IMR-90 (cell line): ENCODE measurements at regions not wholly inside any gene's neighbourhood (a gene's known extent, or its start where the extent isn't known, plus 50 kb on each side); places are given as distances from the start of the nearest gene placed in this dataset.

Experiments
- ATAC-seq: fragments of 200-7000 bp; cut with Tn5 transposase; 2 replicates; pipeline ENCODE4 v1.9.1; 2020; ENCODE audit warnings: low read depth, mild to moderate bottlenecking, moderate library complexity
- BruUV-seq: library from RNA; stranded (reverse); fragments of 400-500 nt; replicated peaks from 2 replicates; lab custom pipeline; 2021; lab: Mats Ljungman, UMichigan
- CTCF ChIA-PET: fragments of 300-600 bp; formaldehyde crosslinking; extraction: SDS; loops from one replicate; lab custom pipeline; 2021; ENCODE audit warnings: antibody characterized with exemption; lab: Yijun Ruan, JAX
- POLR2A ChIA-PET: fragments of 300-600 bp; sonication (Branson Sonifier 250); formaldehyde crosslinking; loops from one replicate; lab custom pipeline; 2022; ENCODE audit warnings: antibody characterized with exemption; ENCODE audit not compliant: unreplicated experiment; lab: Charles Lee
- DNase-seq: peaks from one replicate; pipeline ENCODE4 v3.0.0; 2013
- H2AFZ ChIP-seq: replicated peaks from 2 replicates; pipeline ENCODE3; 2013; ENCODE audit warnings: low read length, mild to moderate bottlenecking; ENCODE audit not compliant: poor library complexity
- H2AK5ac ChIP-seq: 2 replicates; pipeline ENCODE4 v1.6.1; 2013; ENCODE audit warnings: low read depth, low read length, inconsistent platforms
- H2AK9ac ChIP-seq: replicated peaks from 2 replicates; pipeline ENCODE3; 2013; ENCODE audit warnings: mild to moderate bottlenecking, low read depth, low read length, moderate library complexity; ENCODE audit not compliant: poor library complexity
- H2BK120ac ChIP-seq: 2 replicates; pipeline ENCODE4 v1.6.1; 2013; ENCODE audit warnings: low read depth, low read length, inconsistent platforms
- H2BK15ac ChIP-seq: 3 replicates; pipeline ENCODE4 v1.6.1; 2013; ENCODE audit warnings: low read depth, low read length, inconsistent platforms
- H2BK20ac ChIP-seq: 2 replicates; pipeline ENCODE4 v1.6.1; 2013; ENCODE audit warnings: low read depth, mild to moderate bottlenecking, inconsistent platforms, low read length, moderate library complexity
- H2BK5ac ChIP-seq: 2 replicates; pipeline ENCODE4 v1.6.1; 2013; ENCODE audit warnings: mild to moderate bottlenecking, low read depth, low read length, inconsistent platforms; ENCODE audit not compliant: poor library complexity, severe bottlenecking
- H3K14ac ChIP-seq: replicated peaks from 2 replicates; pipeline ENCODE4 v1.6.1; 2013; ENCODE audit warnings: low read depth, low read length, inconsistent platforms
- H3K18ac ChIP-seq: 2 replicates; pipeline ENCODE4 v1.6.1; 2013; ENCODE audit warnings: low read depth, low read length, control low read depth
- H3K23ac ChIP-seq: 2 replicates; pipeline ENCODE4 v1.6.1; 2013; ENCODE audit warnings: low read depth, low read length, inconsistent platforms
- H3K27ac ChIP-seq: 2 replicates; pipeline ENCODE4 v1.5.1; 2013; ENCODE audit warnings: mild to moderate bottlenecking, control low read depth, low read length; ENCODE audit not compliant: insufficient read depth
- H3K27me3 ChIP-seq: 2 replicates; pipeline ENCODE4 v1.6.1; 2013; ENCODE audit warnings: low read length; ENCODE audit not compliant: control insufficient read depth, insufficient read depth
- H3K36me3 ChIP-seq: 2 replicates; pipeline ENCODE4 v1.6.1; 2013; ENCODE audit warnings: low read length, mixed read lengths; ENCODE audit not compliant: control insufficient read depth, insufficient read depth
- H3K4ac ChIP-seq: 2 replicates; pipeline ENCODE4 v1.6.1; 2013; ENCODE audit warnings: low read depth, low read length, inconsistent platforms
- H3K4me1 ChIP-seq: 2 replicates; pipeline ENCODE4 v1.6.1; 2013; ENCODE audit warnings: low read length, mixed read lengths; ENCODE audit not compliant: control insufficient read depth, insufficient read depth
- H3K4me2 ChIP-seq: 2 replicates; pipeline ENCODE4 v1.6.1; 2013; ENCODE audit warnings: low read depth, mild to moderate bottlenecking, control low read depth, low read length, moderate library complexity
- H3K4me3 ChIP-seq: 2 replicates; pipeline ENCODE4 v1.5.1; 2013; ENCODE audit warnings: low read depth, mild to moderate bottlenecking, control low read depth, low read length, moderate library complexity; ENCODE audit not compliant: insufficient read depth
- H3K56ac ChIP-seq: 2 replicates; pipeline ENCODE4 v1.6.1; 2013; ENCODE audit warnings: low read length, inconsistent platforms; ENCODE audit not compliant: insufficient read depth; ENCODE audit errors: extremely low read depth
- H3K79me1 ChIP-seq, 2 experiments: 2 replicates each; pipeline ENCODE4 v1.6.1; 2013; ENCODE audit warnings: low read length in 2 of 2, inconsistent platforms in 1 of 2, low read depth in 1 of 2
- H3K9ac ChIP-seq: 2 replicates; pipeline ENCODE4 v1.6.1; 2013; ENCODE audit warnings: low read depth, low read length, control low read depth
- H3K9me1 ChIP-seq: 2 replicates; pipeline ENCODE4 v1.6.1; 2013; ENCODE audit warnings: low read length, inconsistent platforms; ENCODE audit not compliant: insufficient read depth
- H3K9me3 ChIP-seq: 2 replicates; pipeline ENCODE4 v1.6.1; 2013; ENCODE audit warnings: low read length; ENCODE audit not compliant: control insufficient read depth, insufficient read depth
- H4K20me1 ChIP-seq: 2 replicates; pipeline ENCODE4 v1.6.1; 2013; ENCODE audit warnings: low read length, inconsistent platforms; ENCODE audit not compliant: insufficient read depth
- H4K5ac ChIP-seq: 2 replicates; pipeline ENCODE4 v1.6.1; 2013; ENCODE audit warnings: mild to moderate bottlenecking, low read depth, low read length, control low read depth
- H4K8ac ChIP-seq, 2 experiments: 2 replicates each; pipeline ENCODE4 v1.6.1; 2013; ENCODE audit warnings: low read depth in 2 of 2, low read length in 2 of 2, control low read depth in 1 of 2, inconsistent platforms in 1 of 2
- H4K91ac ChIP-seq: 2 replicates; pipeline ENCODE4 v1.6.1; 2013; ENCODE audit warnings: low read depth, low read length, inconsistent platforms; ENCODE audit not compliant: insufficient read depth
- CEBPB ChIP-seq: IDR thresholded peaks from 2 replicates; pipeline ENCODE4 v1.6.1; 2012; ENCODE audit warnings: low read depth, low read length, improper control_type of control experiment
- CTCF ChIP-seq: conservative IDR thresholded peaks from 2 replicates; pipeline ENCODE4 v1.5.1; 2012; ENCODE audit warnings: mild to moderate bottlenecking, low read depth, low read length, improper control_type of control experiment
- MXI1 ChIP-seq: IDR thresholded peaks from 2 replicates; pipeline ENCODE4 v1.6.1; 2012; ENCODE audit warnings: low read depth, mild to moderate bottlenecking, low read length, moderate library complexity, borderline replicate concordance
- NFE2L2 ChIP-seq: fragments of 150-350 bp; IDR thresholded peaks from 2 replicates; pipeline ENCODE4 v1.6.1; 2016; ENCODE audit warnings: low read depth, mild to moderate bottlenecking, low read length
- WGBS, 2 experiments: methylation state at CpG; one replicate each; pipeline versions ENCODE4 v1.1.5 to v1.1.7; 2013; ENCODE audit warnings: missing lambda C conversion rate in 2 of 2; ENCODE audit not compliant: insufficient read length in 1 of 2; ENCODE audit errors: extremely low coverage in 2 of 2; 5-methylcytosine and 5-hydroxymethylcytosine counted together
- dilution Hi-C: fragments of 300-500 bp; cut with HindIII; formaldehyde crosslinking; loops from one replicate; pipeline ENCODE4 v1.14.3; 2018; ENCODE audit warnings: low sequenced_read_pairs; ENCODE audit not compliant: unreplicated experiment
- in situ Hi-C: fragments of 300-500 bp; cut with MboI; formaldehyde crosslinking; loops from 3 replicates; pipeline ENCODE4 v1.14.3; 2019; ENCODE audit warnings: low sequenced_read_pairs, inconsistent platforms, mixed read lengths
- intact Hi-C: fragments of 100-400 bp; cut with micrococcal nuclease; formaldehyde crosslinking; loops from 2 replicates; pipeline ENCODE4 v1.10.0; 2022
- TF ChIP-seq, protein P1 (sequence below): fragments of 150-350 bp; IDR thresholded peaks from 2 replicates; pipeline ENCODE4 v1.6.1; 2016; ENCODE audit warnings: low read depth, mild to moderate bottlenecking, low read length, moderate library complexity, borderline replicate concordance

DNA sequence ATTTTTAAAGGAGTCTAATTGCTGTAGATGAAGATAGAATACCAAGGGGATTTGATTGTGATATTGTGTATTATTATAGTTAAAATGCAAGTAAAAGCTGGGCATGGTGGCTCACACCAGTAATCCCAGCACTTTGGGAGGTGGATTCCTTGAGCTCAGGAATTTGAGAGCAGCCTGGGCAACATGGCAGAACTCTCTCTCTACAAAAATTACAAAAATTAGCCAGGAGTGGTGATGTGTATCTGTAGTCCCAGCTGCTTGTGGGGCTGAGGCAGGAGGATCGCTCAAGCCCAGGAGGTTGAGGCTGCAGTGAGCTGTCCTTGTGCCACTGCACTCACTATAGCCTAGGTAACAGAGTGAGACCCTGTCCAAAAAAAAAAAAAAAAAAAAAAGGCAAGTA, 687.0 kb downstream of the NUP35 start:
- ChIA-PET CTCF (no interaction called here), POLR2A (interaction anchor here (0.6 kb wide), 1 partner anchor 1554 kb away, joined by 7 read pairs; no protein-coding TSS in a partner anchor)
- Histone ChIP-seq H3K18ac (no peak overlapping the region), H3K27me3 (no peaks in the 10 kb centered on the region), H4K8ac (no peak overlapping the region), H2AK5ac (no peak overlapping the region), H2AK9ac (no peak overlapping the region), H2BK5ac (no peak overlapping the region), H2BK20ac (no peak overlapping the region), H3K14ac (no peak overlapping the region), H3K9me3 (peaks cover 5% of the 10 kb centered on the region; the same call in 1 of the 2 replicates), H2BK120ac (no peak overlapping the region), H2BK15ac (no peak overlapping the region), H4K91ac (no peak overlapping the region), H3K56ac (no peak overlapping the region), H3K9me1 (no peaks in the 10 kb centered on the region), H4K20me1 (no peaks in the 10 kb centered on the region), H3K4me1 (no peaks in the 10 kb centered on the region), H3K23ac (no peak overlapping the region), H3K9ac (no peak overlapping the region), H3K36me3 (no peaks in the 10 kb centered on the region), H3K79me1 (no peaks in the 10 kb centered on the region), H3K4me2 (no peak overlapping the region), H2AFZ (no peak overlapping the region), H3K4me3 (no peak overlapping the region), H3K27ac (no peak overlapping the region), H3K4ac (no peak overlapping the region), H4K5ac (no peak overlapping the region)
- intact Hi-C loops (no loop called here), dilution Hi-C loops (no loop called here), in situ Hi-C loops (no loop called here)
- no TSS peak for BruUV-seq
- ATAC-seq (no peak), DNase-seq (no peak)
- WGBS, 2 experiments = no CpG with 5 or more reads among the region's 1 CpG
- TF ChIP-seq MXI1 = no peak
- TF ChIP-seq CTCF = no peak
- TF ChIP-seq NFE2L2 = no peak
- TF ChIP-seq, protein P1, sequence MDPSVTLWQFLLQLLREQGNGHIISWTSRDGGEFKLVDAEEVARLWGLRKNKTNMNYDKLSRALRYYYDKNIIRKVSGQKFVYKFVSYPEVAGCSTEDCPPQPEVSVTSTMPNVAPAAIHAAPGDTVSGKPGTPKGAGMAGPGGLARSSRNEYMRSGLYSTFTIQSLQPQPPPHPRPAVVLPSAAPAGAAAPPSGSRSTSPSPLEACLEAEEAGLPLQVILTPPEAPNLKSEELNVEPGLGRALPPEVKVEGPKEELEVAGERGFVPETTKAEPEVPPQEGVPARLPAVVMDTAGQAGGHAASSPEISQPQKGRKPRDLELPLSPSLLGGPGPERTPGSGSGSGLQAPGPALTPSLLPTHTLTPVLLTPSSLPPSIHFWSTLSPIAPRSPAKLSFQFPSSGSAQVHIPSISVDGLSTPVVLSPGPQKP = no peak
- TF ChIP-seq CEBPB = no peak
